ENCODE measurements at regions not wholly inside any gene's neighbourhood (a gene's known extent, or its start where the extent isn't known, plus 50 kb on each side); places are given as distances from the start of the nearest gene placed in this dataset.
"Not testable (repeated sequence)": the region's sequence is repeated elsewhere in the genome, so short reads cannot be mapped to it uniquely, and the experiment has no call there.

DNA sequence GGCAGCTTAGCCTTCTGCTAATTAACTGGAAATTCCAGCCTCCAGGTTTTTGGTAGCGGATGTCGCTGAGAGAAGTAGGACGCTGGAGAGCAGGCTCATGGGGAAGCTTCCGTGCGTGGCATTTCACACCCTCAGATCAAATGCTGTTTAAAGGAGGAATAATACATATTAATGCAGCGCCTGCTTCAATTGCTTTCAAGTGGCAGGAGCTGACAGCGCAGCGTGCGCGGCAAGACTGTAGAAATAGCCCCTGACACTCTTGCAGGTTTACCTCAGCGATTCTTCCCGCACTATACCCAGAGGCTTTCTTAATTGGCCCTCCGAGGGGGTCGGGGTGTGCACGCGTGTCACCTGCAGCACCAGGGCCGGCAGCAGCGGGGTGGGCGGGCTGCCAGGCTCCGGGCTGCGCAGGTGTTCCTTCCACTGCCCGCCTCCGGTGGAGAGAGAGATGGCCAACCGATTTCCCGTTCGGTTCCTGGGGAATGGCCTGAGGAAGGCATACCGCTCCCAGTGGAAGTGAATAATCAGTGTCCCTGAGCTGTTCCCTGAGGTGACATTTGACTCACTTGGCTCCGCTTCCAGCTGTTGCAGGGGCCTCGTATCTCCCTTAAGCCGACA is 427.9 kb downstream of the KCTD16 start:
- ATAC-seq, result peak in 3 of 4 donors; percentile 36 to 88 (median 52)
- peak in 2 of 5 donors; percentile 24 to 49 for DNase-seq
- H3K27ac ChIP-seq, result no peak overlapping the region
- H3K36me3 ChIP-seq, result no peaks in the 10 kb centered on the region
- TF ChIP-seq, protein P1, sequence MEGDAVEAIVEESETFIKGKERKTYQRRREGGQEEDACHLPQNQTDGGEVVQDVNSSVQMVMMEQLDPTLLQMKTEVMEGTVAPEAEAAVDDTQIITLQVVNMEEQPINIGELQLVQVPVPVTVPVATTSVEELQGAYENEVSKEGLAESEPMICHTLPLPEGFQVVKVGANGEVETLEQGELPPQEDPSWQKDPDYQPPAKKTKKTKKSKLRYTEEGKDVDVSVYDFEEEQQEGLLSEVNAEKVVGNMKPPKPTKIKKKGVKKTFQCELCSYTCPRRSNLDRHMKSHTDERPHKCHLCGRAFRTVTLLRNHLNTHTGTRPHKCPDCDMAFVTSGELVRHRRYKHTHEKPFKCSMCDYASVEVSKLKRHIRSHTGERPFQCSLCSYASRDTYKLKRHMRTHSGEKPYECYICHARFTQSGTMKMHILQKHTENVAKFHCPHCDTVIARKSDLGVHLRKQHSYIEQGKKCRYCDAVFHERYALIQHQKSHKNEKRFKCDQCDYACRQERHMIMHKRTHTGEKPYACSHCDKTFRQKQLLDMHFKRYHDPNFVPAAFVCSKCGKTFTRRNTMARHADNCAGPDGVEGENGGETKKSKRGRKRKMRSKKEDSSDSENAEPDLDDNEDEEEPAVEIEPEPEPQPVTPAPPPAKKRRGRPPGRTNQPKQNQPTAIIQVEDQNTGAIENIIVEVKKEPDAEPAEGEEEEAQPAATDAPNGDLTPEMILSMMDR (IDR thresholded peaks at IDR 0.05), result no peak
- no peak for TF ChIP-seq POLR2A (IDR thresholded peaks at IDR 0.05)
- intact Hi-C loops (cut with DNase I), result no loop called here
- H3K4me3 ChIP-seq, result peak overlapping the region in 8 of 12 donors; percentile 15 to 39 (median 32)
- WGBS, 4 donors, result 17 to 24% (median 20%) methylated on average over 22 to 30 of the region's 30 CpGs
- H3K9me3 ChIP-seq, result no peaks in the 10 kb centered on the region
- H3K4me1 ChIP-seq, result peaks cover 0 to 8% (median 0%) of the 10 kb centered on the region in 12 donors
- peaks cover 0 to 14% (median 0%) of the 10 kb centered on the region in 9 donors for H3K27me3 ChIP-seq

DNA sequence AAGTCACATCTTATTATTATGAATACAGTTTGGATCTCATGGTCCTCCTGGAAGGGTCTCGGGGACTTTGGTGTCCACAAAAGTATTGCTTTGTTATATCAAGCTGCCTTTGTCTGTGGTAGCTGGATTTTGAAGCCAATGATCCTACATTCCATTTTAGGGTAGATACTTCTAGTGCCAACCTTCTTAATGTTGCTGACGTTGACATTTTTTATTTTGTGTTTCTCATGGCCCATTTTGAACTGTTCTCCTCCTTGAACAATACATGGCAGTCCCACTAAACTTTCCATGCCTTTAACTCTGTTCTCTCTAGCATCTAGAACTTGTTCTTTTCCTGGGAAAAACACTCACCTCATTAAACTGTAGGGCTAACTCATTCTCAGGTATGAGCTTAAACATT is 425.8 kb downstream of the KCTD16 start:
- Histone ChIP-seq H3K36me3 (no peaks in the 10 kb centered on the region), H3K27me3 (peaks cover 0 to 14% (median 0%) of the 10 kb centered on the region in 9 donors), H3K27ac (no peak overlapping the region), H3K4me3 (no peak overlapping the region), H3K4me1 (peaks cover 0 to 8% (median 0%) of the 10 kb centered on the region in 12 donors), H3K9me3 (no peaks in the 10 kb centered on the region)
- ATAC-seq (no peak), DNase-seq (no peak)
- no peak for TF ChIP-seq POLR2A (IDR thresholded peaks at IDR 0.05)
- TF ChIP-seq, protein P1 (IDR thresholded peaks at IDR 0.05), result no peak
- 70 to 92% (median 78%) methylated on average over 2 of the region's 2 CpGs for WGBS, 4 donors
- intact Hi-C loops (cut with DNase I), result no loop called here

DNA sequence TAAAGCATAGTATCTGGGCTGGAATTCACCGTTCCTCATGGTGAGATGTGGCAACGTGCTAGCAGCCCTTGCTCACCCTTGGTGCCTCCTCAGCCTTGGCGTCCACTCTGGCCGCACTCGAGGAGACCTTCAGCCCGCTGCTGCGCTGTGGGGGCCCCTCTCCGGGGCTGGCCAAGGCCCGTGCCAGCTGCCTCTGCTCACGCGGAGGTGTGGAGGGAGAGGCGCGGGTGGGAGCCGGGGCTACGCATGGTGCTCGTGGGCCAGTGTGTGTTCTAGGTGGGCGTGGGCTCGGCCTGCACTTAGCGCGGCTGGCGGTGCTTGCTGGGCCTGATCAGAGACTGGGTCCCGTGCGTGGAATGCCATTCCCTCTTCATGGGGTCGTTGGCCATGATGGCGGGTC is 424.2 kb downstream of the KCTD16 start:
- Histone ChIP-seq H3K4me3 (no peak overlapping the region), H3K9me3 (no peaks in the 10 kb centered on the region), H3K27ac (no peak overlapping the region), H3K36me3 (no peaks in the 10 kb centered on the region), H3K27me3 (peaks cover 0 to 12% (median 0%) of the 10 kb centered on the region in 9 donors), H3K4me1 (peaks cover 0 to 8% (median 0%) of the 10 kb centered on the region in 12 donors)
- TF ChIP-seq, protein P1 (IDR thresholded peaks at IDR 0.05), result no peak
- TF ChIP-seq POLR2A (IDR thresholded peaks at IDR 0.05), result no peak
- WGBS, 4 donors, result 88 to 94% (median 91%) methylated on average over 19 to 25 of the region's 25 CpGs
- ATAC-seq (no peak), DNase-seq (no peak)
- intact Hi-C loops (cut with DNase I), result no loop called here

DNA sequence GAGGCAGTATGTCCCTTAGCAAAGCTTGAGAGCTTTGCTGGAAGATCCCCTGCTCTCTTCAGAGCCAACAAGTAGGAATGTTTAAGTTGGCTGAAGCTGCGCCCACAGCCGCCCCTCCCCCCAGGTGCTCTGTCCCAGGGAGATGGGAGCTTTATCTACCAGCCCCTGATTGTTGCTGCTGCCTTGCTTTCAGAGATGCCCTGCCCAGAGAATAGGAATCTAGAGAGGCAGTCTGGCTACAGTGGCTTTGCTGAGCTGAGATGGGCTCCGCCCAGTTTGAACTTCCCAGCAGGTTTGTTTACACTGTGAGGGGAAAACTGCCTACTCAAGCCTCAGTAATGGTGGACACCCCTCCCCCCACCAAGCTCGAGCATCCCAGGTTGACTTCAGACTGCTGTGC is 423.6 kb downstream of the KCTD16 start:
- H3K36me3 ChIP-seq; intact Hi-C loops (cut with DNase I); ATAC-seq: not testable (repeated sequence)

DNA sequence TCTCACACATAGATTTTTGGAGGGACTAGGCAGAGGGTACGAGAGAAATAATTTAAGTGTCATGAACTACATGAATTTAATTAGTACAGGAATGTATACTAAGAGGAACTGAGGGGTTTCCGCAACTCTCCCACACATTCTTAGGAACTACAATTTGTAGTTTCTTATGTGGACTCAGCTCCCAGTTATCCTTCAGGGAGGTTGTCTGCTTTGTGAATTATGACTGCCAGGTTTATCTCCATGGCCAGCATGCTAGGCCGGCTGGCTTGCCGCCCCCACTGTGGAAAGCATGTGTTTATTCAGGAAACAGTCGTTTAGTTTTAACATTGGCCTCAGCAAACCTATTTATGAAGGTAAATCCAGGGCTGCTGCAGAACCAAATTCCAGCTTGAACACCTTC is 415.0 kb downstream of the KCTD16 start:
- TF ChIP-seq POLR2A (IDR thresholded peaks at IDR 0.05), result no peak
- TF ChIP-seq, protein P1 (IDR thresholded peaks at IDR 0.05), result no peak
- intact Hi-C loops (cut with DNase I), result no loop called here

More for the DNA sequence above, 423.6 kb downstream of the KCTD16 start:
- DNase-seq, H3K4me1 ChIP-seq, H3K27ac ChIP-seq, H3K9me3 ChIP-seq, H3K4me3 ChIP-seq: not testable (repeated sequence)
- peaks cover 0 to 10% (median 0%) of the 10 kb centered on the region in 9 donors for H3K27me3 ChIP-seq
- 55 to 66% (median 59%) methylated on average over 2 to 4 of the region's 4 CpGs for WGBS, 4 donors

More for the DNA sequence above, 415.0 kb downstream of the KCTD16 start:
- Histone ChIP-seq H3K27ac (no peak overlapping the region), H3K4me1 (no peaks in the 10 kb centered on the region), H3K36me3 (no peaks in the 10 kb centered on the region), H3K27me3 (no peaks in the 10 kb centered on the region), H3K4me3 (no peak overlapping the region), H3K9me3 (peaks cover 0 to 2% (median 0%) of the 10 kb centered on the region in 12 donors)
- ATAC-seq (no peak), DNase-seq (no peak)
- 47 to 60% (median 50%) methylated on average over 5 of the region's 5 CpGs for WGBS, 4 donors

All from heart left ventricle (tissue), 16 donors.